Stimulated activated CD8-positive, alpha-beta memory T cell treated with anti-CD3 and anti-CD28 coated beads, Interleukin-12 subunit alpha, Interleukin-12 subunit beta, amount 100 ng/mL, for 24 hours (primary cell): ENCODE measurements at regions not wholly inside any gene's neighbourhood (a gene's known extent, or its start where the extent isn't known, plus 50 kb on each side); places are given as distances from the start of the nearest gene placed in this dataset.

ENCODE experiments used
- DNase-seq: peaks from one replicate; pipeline ENCODE4 v3.0.0-alpha.2; 2020; ENCODE audit errors: extremely low read depth

- DNase-seq: no peak
Measured at GRCh38 chr1:25081496-25081895, 150.8 kb downstream of the SYF2 start.

- DNase-seq: no peak
Measured at GRCh38 chr1:25080294-25081209, 150.5 kb upstream of the RUNX3 start.

DNA sequence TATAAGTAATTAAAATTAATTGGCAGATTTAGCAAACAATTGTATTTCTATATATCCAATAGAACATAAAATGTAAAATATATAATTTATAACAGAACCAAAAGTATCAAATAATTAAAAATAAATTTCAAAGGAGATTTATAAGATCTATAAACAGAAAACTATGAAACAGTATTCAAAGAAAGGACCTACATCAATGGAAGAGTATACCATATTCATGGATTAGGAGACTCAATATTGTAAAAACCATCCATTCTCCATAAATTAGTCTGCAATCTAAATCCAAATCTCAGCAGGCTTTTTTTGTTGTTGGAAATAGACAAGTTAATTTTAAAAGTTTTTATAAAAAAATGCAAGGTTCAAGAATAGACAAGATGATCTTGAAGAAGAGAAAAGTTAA is 149.0 kb upstream of the RUNX3 start:
- DNase-seq: no peak

DNA sequence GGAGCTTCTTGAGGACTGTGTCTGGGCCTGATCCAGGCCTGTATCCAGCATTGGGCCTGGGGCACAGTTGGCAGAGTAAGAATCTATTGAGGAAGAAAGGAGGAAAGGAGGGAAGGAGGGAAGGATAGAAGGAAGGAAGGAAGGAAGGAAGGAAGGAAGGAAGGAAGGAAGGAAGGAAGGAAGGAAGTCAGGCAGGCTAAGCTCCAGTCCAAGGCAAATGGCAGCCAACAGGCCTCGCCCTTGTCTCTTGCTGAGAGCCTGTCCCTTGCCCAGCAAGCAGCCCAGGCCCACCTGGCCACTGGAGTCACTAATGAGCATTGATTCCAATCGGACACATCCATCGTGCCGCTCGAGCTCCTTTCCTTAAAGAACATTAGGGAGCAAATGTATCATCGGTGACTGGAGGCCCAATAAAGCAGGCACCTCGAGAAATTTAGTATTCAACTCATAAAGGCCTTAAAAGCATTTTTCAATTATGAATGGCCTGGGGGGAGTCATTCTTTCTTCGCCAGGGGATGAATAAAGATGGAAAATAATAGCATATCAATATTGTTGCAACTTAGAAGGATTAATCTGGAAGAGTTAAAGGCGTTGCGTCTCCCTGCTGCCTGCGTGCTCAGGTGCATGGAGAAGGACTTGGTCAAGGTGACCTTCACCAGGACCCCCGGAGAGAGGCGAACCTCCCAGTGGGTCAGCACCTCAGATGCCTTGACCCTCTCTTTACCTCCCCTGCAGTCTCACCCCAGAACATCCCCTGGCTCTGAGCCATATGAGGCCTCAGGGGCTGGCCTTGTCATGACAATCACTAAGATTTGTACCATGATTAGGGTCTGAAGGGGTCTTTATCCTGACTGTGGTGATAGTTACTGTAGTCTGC is 144.5 kb upstream of the RUNX3 start:
- DNase-seq: no peak

- DNase-seq: no peak
Measured at GRCh38 chr1:25073640-25074270, 143.7 kb upstream of the RUNX3 start.

DNA sequence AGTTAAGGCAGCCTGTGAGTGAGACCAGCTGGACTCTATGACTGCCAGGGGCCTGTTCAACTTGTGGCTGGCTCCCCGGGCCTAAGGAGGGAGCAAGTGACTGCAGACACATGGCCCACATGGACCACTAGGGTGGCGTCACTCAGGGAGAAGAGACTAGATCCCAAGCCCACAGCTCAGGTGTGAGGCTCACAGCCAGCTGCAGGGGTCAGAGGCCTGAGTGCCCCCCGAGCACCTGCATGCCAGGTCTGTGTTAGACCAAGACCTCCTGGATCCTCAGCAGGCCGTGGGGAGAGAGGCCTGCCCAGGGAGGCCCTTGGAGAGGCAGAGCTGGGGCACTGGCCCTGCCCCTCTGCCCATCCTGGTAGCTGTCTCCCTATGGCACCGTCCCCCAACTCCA is 142.4 kb upstream of the RUNX3 start:
- no peak for DNase-seq

DNA sequence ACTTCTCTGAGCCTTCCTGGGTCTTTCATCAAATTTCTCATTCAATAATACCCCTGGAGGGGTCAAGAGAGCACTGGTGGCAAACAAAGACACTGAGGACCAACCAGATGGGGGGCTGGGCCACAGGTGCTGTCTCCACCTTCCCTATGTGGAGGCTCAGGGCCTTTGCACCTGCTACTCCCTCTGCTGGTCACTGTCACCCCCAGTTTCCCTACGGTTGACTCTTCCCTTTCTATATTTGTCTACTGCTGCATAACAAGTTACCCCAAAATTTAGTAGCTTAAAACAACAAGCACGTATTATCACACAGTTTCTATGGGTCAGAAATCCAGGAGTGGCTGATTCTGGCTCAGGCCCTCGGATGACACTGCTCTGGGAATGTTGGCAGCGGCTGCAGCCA is 138.8 kb upstream of the RUNX3 start:
- DNase-seq: no peak

DNA sequence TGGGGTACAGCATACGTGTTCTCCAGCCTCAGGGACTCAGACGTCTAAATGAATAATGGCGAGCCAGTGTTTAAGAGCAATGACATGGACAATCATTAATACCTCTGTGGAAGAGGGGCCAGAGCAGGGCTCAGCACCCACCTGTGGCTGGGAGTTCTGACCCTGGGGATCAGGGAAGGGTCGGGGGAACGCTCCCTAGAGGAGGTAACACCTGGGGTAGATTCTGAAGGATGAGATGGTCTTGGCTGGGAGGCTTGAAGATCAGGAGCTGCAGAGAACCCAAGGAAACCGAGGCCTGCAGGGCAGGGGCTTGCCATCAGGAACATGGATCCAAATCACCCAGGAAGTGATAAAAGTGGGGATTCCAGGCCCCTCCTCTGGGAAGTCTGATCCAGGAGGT is 138.2 kb upstream of the RUNX3 start:
- no peak for DNase-seq

DNA sequence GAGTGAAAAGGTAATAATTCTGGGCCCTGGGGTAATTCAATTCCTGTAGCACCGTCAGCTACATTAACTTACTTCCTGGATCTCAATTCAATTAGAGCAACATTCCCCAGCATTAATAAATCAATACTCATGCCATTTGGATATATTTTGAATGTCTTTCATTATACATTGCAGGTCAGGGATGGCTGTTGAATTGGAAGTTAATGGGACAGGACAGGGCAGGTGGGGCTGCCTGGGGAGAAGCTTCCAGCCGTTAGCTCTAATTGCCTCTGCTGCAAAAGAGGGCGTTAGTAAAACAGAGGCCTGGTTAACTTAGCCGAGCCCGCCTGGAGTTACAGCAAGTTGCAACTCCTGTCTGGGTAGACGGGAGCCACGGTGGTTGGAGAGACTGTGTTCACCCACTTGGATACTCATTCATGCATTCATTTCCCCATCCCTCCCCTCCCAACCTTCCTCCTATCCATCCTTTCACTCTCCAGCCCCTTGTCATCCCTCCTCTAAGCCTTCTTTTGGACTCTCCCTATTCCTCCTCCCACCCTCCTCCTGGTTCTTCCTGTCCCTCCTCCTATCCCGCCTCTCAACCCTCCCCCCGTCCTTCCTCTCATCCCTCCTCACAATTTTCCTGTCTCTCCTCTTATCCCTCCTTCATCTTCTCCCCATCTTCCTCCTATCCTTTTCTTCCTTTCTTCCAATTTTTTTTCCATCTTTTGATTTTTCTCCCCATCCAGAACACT is 137.6 kb upstream of the RUNX3 start:
- no peak for DNase-seq

DNA sequence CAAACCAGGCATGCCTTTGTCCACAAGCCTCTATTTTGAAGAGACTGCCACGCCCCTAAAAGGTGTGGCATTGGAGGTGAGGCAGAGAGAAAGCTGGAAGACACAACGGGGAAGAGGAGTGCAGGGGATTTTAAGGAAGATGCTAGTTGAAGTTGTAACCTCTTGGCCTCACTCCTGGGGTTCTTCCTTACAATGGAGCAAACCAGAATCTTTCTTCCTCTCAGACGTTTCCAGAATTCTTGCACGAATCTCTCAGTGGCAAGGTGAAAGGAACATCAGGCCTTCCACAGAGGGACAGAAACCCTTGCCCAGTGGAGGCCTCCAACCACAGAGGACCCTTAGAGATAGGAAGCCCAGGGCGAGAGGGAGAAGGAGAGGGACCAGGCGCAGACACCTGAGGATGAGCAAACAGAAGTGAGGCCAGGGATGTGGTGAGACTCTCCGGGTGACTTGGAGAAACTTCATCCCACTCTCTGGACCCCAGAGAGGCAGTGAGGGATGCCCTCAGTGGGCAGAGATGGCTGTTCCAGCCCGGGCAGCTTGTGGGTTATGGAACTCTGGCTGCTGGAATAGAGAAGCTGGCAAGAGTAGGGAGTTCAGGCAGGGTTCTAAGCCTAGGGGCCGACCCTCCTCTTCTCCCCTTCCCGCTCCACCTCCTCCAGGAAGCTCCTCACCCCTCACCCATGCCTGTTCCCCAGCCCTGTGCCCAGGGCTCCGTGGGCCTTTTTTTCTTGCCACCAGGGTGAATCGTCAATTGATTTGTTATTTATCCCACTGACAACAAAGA is 136.8 kb upstream of the RUNX3 start:
- no peak for DNase-seq

GRCh38 chr1:25066256-25066655 is 136.2 kb upstream of the RUNX3 start:
- no peak for DNase-seq

DNA sequence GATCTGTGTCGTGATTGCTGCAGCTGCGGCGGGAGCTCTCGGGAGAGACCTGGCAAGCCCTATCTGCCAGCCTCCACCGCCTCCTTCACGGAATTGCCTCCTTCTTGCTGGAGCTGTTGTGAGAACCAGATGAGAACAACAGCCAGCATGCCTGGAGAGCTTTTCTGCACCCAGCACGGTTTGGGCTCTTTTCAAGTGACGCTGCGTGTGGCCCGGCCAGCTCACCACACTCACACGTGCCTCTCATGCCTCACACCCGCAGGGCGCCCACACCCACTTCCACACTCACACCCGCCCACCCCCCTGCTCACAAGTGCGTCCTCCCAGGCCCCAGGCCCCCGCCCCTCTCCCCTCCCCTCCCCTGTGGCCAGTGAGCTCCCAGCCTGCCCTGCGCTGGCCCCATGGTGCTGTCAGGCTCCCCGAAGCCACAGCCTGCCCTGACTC is 135.7 kb upstream of the RUNX3 start:
- DNase-seq: no peak

GRCh38 chr1:25065321-25065721 is 135.2 kb upstream of the RUNX3 start:
- DNase-seq: no peak

GRCh38 chr1:25064465-25065240 is 134.6 kb upstream of the RUNX3 start:
- DNase-seq: no peak

DNA sequence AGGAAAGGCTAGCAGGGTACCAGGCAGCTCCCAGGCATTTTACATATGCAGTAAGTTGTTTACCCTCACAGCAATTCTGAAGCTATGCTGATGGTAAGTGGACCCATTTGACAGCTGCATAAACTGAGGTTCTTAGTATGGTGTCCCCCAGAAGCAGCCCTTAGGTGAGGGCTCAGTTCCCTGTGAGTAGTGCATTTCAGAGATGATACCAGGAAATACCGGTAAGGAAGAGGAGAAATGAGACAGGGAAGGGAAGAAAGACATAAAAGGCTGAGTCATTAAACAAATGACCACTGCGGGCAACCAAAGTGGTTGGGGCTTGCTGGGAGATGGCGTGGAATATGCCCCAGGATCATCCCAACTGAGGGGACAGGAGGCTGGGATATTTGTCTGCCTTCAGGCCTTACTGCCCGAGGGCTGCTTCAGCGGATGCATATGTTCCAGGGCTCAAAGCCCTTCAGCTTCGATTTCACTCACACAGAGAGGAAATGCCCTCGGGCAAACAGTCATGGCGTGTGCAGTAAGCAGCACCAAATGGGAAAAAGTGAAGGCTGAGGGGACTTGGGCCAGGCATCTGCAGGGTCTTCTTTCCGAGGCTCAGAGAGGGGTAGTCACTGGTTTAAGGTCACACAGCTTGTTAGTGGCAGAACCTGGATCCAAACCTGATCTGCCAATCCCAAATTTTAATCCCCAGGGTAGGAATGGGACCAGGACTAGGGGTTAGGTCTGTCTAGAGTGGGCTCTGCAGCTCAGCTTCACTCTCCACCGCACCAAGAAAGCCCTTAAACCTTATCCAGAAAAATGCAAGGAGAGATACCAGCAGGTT is 133.7 kb upstream of the RUNX3 start:
- no peak for DNase-seq

GRCh38 chr1:25062621-25063255 is 132.7 kb upstream of the RUNX3 start:
- no peak for DNase-seq

GRCh38 chr1:25061261-25061995 is 131.4 kb upstream of the RUNX3 start:
- DNase-seq: no peak

GRCh38 chr1:25057188-25057587 is 127.1 kb upstream of the RUNX3 start:
- no peak for DNase-seq
